RWPE2 (cell line): ENCODE measurements at regions not wholly inside any gene's neighbourhood (a gene's known extent, or its start where the extent isn't known, plus 50 kb on each side); places are given as distances from the start of the nearest gene placed in this dataset.

ENCODE experiments used
- ATAC-seq: fragments of 200-7000 bp; cut with Tn5 transposase; 3 replicates; pipeline ENCODE4 v1.9.1; 2021; ENCODE audit warnings: low read depth
- DNase-seq: peaks from one replicate; pipeline ENCODE4 v3.0.0-alpha.2; 2020; ENCODE audit warnings: low spot score
- H3K27ac ChIP-seq: fragments of 450-650 bp; 2 replicates; pipeline ENCODE4 v1.5.1; 2017; ENCODE audit warnings: mild to moderate bottlenecking; ENCODE audit not compliant: poor library complexity, severe bottlenecking
- H3K27me3 ChIP-seq: fragments of 250-450 bp; sonication (Bioruptor Pico); 2 replicates; pipeline ENCODE4 v1.5.1; 2021; ENCODE audit warnings: mild to moderate bottlenecking, moderate library complexity; ENCODE audit not compliant: insufficient read depth, poor library complexity, severe bottlenecking
- H3K36me3 ChIP-seq: fragments of 250-450 bp; sonication (Bioruptor Pico); 2 replicates; pipeline ENCODE4 v1.5.1; 2020; ENCODE audit warnings: low read depth, mild to moderate bottlenecking, moderate library complexity
- H3K4me1 ChIP-seq: fragments of 250-450 bp; sonication (Bioruptor Pico); 2 replicates; pipeline ENCODE4 v1.5.1; 2021; ENCODE audit warnings: mild to moderate bottlenecking, moderate library complexity; ENCODE audit not compliant: insufficient read depth, poor library complexity, severe bottlenecking
- H3K4me3 ChIP-seq: fragments of 250-450 bp; sonication (Bioruptor Pico); 2 replicates; pipeline ENCODE4 v1.5.1; 2021; ENCODE audit warnings: mild to moderate bottlenecking, moderate library complexity; ENCODE audit not compliant: severe bottlenecking
- H3K9me3 ChIP-seq: fragments of 250-450 bp; sonication (Bioruptor Pico); 2 replicates; pipeline ENCODE4 v1.5.1; 2021; ENCODE audit warnings: mild to moderate bottlenecking, moderate library complexity; ENCODE audit not compliant: severe bottlenecking
- TF ChIP-seq, protein P1 (sequence below): fragments of 450-650 bp; IDR thresholded peaks from one replicate; pipeline ENCODE4 v1.5.1; 2017; ENCODE audit warnings: mild to moderate bottlenecking, moderate library complexity; ENCODE audit not compliant: poor library complexity, severe bottlenecking

DNA sequence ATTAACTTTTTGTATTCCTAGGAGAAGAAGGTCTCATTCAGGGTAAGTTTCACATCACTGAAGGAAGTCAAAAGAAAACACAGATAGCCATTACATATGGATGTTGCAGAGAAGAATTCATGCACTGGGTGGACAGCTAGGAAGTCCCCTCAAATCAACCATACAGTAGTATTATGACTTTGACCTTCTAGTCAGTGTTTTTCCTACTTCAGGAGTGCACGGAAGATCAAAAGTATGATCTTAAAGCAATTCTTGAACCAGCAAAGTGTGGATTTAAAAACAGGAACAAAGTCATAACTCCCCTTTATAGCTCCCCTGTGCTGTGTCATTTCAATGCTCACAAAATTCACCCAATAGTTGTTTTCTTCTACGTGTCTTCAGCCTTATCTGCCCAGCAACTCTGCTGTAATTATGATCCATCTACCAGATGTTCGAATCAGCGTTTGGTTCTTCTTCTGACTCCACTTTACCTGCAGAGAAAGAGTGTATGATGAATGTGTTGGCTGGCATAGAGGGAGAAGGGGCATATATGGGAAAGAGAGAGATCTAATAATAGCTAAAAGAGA is 118.1 kb upstream of the MEIS2 start:
- no peak overlapping the region for H3K27ac ChIP-seq
- DNase-seq, result no peak
- TF ChIP-seq, protein P1, sequence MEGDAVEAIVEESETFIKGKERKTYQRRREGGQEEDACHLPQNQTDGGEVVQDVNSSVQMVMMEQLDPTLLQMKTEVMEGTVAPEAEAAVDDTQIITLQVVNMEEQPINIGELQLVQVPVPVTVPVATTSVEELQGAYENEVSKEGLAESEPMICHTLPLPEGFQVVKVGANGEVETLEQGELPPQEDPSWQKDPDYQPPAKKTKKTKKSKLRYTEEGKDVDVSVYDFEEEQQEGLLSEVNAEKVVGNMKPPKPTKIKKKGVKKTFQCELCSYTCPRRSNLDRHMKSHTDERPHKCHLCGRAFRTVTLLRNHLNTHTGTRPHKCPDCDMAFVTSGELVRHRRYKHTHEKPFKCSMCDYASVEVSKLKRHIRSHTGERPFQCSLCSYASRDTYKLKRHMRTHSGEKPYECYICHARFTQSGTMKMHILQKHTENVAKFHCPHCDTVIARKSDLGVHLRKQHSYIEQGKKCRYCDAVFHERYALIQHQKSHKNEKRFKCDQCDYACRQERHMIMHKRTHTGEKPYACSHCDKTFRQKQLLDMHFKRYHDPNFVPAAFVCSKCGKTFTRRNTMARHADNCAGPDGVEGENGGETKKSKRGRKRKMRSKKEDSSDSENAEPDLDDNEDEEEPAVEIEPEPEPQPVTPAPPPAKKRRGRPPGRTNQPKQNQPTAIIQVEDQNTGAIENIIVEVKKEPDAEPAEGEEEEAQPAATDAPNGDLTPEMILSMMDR, result no peak
- peaks cover 39% of the 10 kb centered on the region for H3K27me3 ChIP-seq
- H3K4me3 ChIP-seq, result no peak overlapping the region
- no peak for ATAC-seq
- no peaks in the 10 kb centered on the region for H3K4me1 ChIP-seq
- no peaks in the 10 kb centered on the region for H3K36me3 ChIP-seq
- no peaks in the 10 kb centered on the region for H3K9me3 ChIP-seq

DNA sequence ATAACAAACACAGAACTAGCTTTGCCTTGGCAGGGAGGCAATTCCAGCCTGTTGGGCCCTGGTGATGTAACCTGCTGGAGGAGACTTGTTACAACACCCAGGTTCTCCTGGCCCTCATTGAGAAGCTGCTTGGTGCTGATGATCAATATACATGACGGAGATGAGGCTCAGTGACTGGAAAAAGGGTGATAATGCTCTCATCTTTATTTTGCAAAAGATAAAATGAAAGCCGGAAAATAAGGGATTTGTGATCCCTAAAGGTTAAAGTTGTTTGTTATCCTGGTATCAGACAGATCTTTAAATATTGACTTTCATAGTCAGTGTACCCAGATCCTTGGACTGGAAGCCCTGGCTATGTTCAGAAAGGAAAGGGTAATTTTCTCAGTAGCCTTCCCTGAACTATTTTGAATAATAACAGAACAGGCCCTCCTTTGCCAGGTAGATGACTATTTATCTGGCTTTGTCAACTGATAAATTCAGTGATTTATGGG is 118.9 kb upstream of the MEIS2 start:
- ATAC-seq, result no peak
- no peak overlapping the region for H3K27ac ChIP-seq
- TF ChIP-seq, protein P1, result no peak
- DNase-seq, result no peak
- no peaks in the 10 kb centered on the region for H3K36me3 ChIP-seq
- H3K9me3 ChIP-seq, result no peaks in the 10 kb centered on the region
- H3K4me3 ChIP-seq, result no peak overlapping the region
- H3K4me1 ChIP-seq, result no peaks in the 10 kb centered on the region
- peaks cover 39% of the 10 kb centered on the region for H3K27me3 ChIP-seq

DNA sequence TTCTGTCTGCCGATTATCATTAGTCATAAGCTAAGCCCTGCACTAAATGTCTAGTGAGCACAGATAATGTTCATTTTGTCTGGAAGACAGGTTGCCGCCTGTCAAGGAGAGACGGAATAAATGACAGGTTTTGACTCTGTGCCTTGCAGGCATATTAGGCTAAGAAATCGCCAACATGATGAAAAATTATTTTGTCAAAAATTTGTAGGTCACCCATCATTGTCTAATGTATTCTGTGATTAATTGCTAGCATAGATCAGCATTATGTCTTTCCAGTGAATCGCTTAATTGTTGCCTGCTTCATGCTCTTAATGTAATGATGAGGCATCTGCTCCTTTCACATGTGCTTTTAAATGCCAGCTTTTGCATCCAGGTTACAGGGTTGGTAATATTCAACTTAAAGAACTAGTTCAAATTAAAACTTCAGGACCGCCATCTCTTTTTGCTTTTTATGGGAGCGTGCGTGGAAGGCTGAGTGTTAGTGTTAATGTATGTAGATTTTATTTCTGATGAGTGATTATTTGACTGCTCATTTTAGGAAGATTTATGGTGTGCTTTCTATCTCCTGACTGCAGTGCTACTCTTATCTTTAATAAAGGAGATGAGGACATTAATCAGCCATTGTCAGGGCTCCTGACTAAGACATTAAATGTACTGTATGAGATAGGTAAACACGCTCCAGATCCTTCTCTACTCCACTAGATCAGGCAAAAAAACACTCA is 120.8 kb upstream of the MEIS2 start:
- ATAC-seq, result no peak

DNA sequence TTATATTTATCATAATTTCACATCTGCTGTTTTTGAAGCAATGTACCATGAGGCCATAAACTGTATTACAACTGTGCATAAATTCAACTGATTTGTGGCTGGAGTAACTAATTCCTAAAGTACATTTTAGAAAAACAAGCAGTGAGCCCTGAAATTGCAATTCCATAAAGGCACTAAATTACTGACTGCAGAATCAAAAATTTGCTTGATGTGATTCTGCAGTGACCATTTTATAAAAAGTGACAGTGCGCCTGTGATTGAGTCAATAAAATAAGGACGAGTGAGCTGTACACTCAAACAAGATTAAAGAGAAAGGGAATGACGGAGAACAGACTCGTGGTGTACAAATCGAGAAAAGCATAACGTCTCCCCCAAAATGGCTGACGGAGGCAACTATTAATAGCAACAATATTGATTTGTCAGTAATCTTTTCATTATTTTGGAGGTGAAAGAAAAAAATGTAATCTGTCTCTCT is 121.4 kb upstream of the MEIS2 start:
- Histone ChIP-seq H3K9me3 (no peaks in the 10 kb centered on the region), H3K27me3 (peaks cover 44% of the 10 kb centered on the region), H3K4me3 (no peak overlapping the region), H3K27ac (no peak overlapping the region), H3K4me1 (no peaks in the 10 kb centered on the region), H3K36me3 (no peaks in the 10 kb centered on the region)
- ATAC-seq, result no peak
- TF ChIP-seq, protein P1, result no peak
- DNase-seq, result no peak

More for the DNA sequence above, 120.8 kb upstream of the MEIS2 start:
- TF ChIP-seq, protein P1, result no peak
- no peak for DNase-seq
- no peaks in the 10 kb centered on the region for H3K4me1 ChIP-seq
- no peaks in the 10 kb centered on the region for H3K9me3 ChIP-seq
- H3K4me3 ChIP-seq, result no peak overlapping the region
- H3K36me3 ChIP-seq, result no peaks in the 10 kb centered on the region
- peaks cover 44% of the 10 kb centered on the region for H3K27me3 ChIP-seq
- no peak overlapping the region for H3K27ac ChIP-seq

DNA sequence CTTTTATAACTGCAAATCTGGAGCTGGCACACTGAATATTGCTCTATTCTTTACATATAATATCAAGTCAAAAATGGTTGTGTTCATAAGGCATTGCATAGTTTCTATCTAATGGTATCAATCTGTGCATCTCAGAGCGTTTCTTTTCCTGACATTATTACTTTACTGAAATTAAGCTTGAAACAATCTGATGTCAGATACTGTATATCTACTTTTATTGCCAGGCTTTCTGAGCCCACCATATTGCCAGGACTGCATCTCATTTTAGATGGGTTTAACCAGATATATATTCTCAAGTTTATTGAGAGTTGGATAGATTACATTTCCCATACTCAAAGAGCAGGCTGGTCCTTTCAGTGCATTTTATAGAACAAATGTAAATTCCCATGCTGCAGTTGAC is 122.7 kb upstream of the MEIS2 start:
- no peak for DNase-seq
- Histone ChIP-seq H3K36me3 (no peaks in the 10 kb centered on the region), H3K27ac (no peak overlapping the region), H3K9me3 (no peaks in the 10 kb centered on the region), H3K4me1 (no peaks in the 10 kb centered on the region), H3K4me3 (no peak overlapping the region), H3K27me3 (peaks cover 45% of the 10 kb centered on the region)
- no peak for ATAC-seq
- TF ChIP-seq, protein P1, result no peak
